Activated CD4-positive, alpha-beta T cell treated with anti-CD3 and anti-CD28 coated beads, Interleukin-2, amount 50 U/mL, for 16 hours (primary cell): ENCODE measurements at regions not wholly inside any gene's neighbourhood (a gene's known extent, or its start where the extent isn't known, plus 50 kb on each side); places are given as distances from the start of the nearest gene placed in this dataset.
"Not testable (repeated sequence)": the region's sequence is repeated elsewhere in the genome, so short reads cannot be mapped to it uniquely, and the experiment has no call there.

Source experiments
- DNase-seq: peaks from one replicate; pipeline ENCODE4 v3.0.0-alpha.2; 2020

- no peak for DNase-seq
Observed at GRCh38 chr9:85487872-85488271, 253.9 kb downstream of the AGTPBP1 start.

GRCh38 chr9:85484235-85484634 is 257.5 kb downstream of the AGTPBP1 start:
- DNase-seq, result no peak

- no peak for DNase-seq
Observed at GRCh38 chr9:85483208-85483607, 258.5 kb downstream of the AGTPBP1 start.

GRCh38 chr9:85479305-85479704 is 262.4 kb downstream of the AGTPBP1 start:
- DNase-seq, result no peak

GRCh38 chr9:85478847-85479246 is 262.9 kb downstream of the AGTPBP1 start:
- DNase-seq, result no peak

- DNase-seq, result not testable (repeated sequence)
Observed at GRCh38 chr9:85474896-85475295, 266.9 kb downstream of the AGTPBP1 start.

- DNase-seq, result no peak
Observed at GRCh38 chr9:85471791-85472190, 270.0 kb downstream of the AGTPBP1 start.

GRCh38 chr9:85469041-85469440 is 272.7 kb downstream of the AGTPBP1 start:
- no peak for DNase-seq

GRCh38 chr9:85466834-85467233 is 274.9 kb downstream of the AGTPBP1 start:
- no peak for DNase-seq

- DNase-seq, result not testable (repeated sequence)
Observed at GRCh38 chr9:85458114-85458864, 283.5 kb downstream of the AGTPBP1 start.

- no peak for DNase-seq
Observed at GRCh38 chr9:85453850-85454249, 287.9 kb downstream of the AGTPBP1 start.

- DNase-seq, result no peak
Observed at GRCh38 chr9:85452841-85453240, 288.9 kb downstream of the AGTPBP1 start.

- DNase-seq, result no peak
Observed at GRCh38 chr9:85451680-85452079, 290.1 kb downstream of the AGTPBP1 start.

- DNase-seq, result no peak
Observed at GRCh38 chr9:85445887-85446286, 295.9 kb downstream of the AGTPBP1 start.

- no peak for DNase-seq
Observed at GRCh38 chr9:85444243-85444642, 297.5 kb downstream of the AGTPBP1 start.

GRCh38 chr9:85443190-85443598 is 298.6 kb downstream of the AGTPBP1 start:
- no peak for DNase-seq

- DNase-seq, result no peak
Observed at GRCh38 chr9:85439791-85440190, 302.0 kb downstream of the AGTPBP1 start.

- DNase-seq, result not testable (repeated sequence)
Observed at GRCh38 chr9:85433956-85434355, 307.8 kb downstream of the AGTPBP1 start.

GRCh38 chr9:85433551-85433950 is 308.2 kb downstream of the AGTPBP1 start:
- not testable (repeated sequence) for DNase-seq

GRCh38 chr9:85433046-85433445 is 308.7 kb downstream of the AGTPBP1 start:
- DNase-seq, result no peak

- DNase-seq, result no peak
Observed at GRCh38 chr9:85432599-85432998, 309.2 kb downstream of the AGTPBP1 start.

GRCh38 chr9:85431339-85432102 is 310.2 kb downstream of the AGTPBP1 start:
- DNase-seq, result no peak

- no peak for DNase-seq
Observed at GRCh38 chr9:85430659-85431338, 311.0 kb downstream of the AGTPBP1 start.

GRCh38 chr9:85428230-85428629 is 313.5 kb downstream of the AGTPBP1 start:
- DNase-seq, result no peak
